GM10248 (cell line): ENCODE measurements at regions not wholly inside any gene's neighbourhood (a gene's known extent, or its start where the extent isn't known, plus 50 kb on each side); places are given as distances from the start of the nearest gene placed in this dataset.

ENCODE experiments used
- CTCF ChIA-PET: fragments of 300-600 bp; sonication (Branson Sonifier 250); formaldehyde crosslinking; extraction: SDS; loops from one replicate; lab custom pipeline; 2021; ENCODE audit warnings: antibody characterized with exemption; lab: Yijun Ruan, JAX
- POLR2A ChIA-PET: fragments of 350-650 bp; sonication (Branson Sonifier 250); formaldehyde crosslinking; extraction: SDS; loops from one replicate; lab custom pipeline; 2020; ENCODE audit warnings: antibody characterized with exemption; lab: Yijun Ruan, JAX
- DNase-seq: peaks from one replicate; pipeline ENCODE4 v3.0.0; 2012; ENCODE audit errors: extremely low spot score
- TF ChIP-seq, protein P1 (sequence below): IDR thresholded peaks from 2 replicates; pipeline ENCODE4 v1.5.1; 2012; ENCODE audit warnings: mild to moderate bottlenecking, low read depth; ENCODE audit errors: extremely low read depth, missing control alignments, control extremely low read depth

DNA sequence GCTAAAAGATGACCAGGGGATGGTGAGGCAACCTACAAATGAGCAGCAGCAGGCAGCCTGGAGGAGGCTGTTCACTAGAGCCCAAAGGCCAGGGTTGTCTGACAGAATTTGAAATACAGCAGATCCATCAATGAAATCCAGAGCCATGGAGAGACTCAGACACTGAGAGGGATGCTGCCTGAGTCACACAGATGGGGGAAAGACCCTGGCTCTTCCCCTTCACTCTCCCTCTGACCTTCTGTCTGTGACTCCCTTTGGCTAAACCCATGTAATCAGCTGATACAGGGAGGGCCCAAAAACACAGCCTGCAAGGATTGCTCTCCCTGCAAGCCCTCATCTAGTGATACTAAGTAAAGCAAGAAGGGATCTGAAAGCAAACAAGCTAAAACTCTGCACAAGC lies 166.5 kb upstream of the SPOPL start:
- ChIA-PET POLR2A (no interaction called here), CTCF (no interaction called here)
- DNase-seq = no peak
- TF ChIP-seq, protein P1, sequence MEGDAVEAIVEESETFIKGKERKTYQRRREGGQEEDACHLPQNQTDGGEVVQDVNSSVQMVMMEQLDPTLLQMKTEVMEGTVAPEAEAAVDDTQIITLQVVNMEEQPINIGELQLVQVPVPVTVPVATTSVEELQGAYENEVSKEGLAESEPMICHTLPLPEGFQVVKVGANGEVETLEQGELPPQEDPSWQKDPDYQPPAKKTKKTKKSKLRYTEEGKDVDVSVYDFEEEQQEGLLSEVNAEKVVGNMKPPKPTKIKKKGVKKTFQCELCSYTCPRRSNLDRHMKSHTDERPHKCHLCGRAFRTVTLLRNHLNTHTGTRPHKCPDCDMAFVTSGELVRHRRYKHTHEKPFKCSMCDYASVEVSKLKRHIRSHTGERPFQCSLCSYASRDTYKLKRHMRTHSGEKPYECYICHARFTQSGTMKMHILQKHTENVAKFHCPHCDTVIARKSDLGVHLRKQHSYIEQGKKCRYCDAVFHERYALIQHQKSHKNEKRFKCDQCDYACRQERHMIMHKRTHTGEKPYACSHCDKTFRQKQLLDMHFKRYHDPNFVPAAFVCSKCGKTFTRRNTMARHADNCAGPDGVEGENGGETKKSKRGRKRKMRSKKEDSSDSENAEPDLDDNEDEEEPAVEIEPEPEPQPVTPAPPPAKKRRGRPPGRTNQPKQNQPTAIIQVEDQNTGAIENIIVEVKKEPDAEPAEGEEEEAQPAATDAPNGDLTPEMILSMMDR = no peak

DNA sequence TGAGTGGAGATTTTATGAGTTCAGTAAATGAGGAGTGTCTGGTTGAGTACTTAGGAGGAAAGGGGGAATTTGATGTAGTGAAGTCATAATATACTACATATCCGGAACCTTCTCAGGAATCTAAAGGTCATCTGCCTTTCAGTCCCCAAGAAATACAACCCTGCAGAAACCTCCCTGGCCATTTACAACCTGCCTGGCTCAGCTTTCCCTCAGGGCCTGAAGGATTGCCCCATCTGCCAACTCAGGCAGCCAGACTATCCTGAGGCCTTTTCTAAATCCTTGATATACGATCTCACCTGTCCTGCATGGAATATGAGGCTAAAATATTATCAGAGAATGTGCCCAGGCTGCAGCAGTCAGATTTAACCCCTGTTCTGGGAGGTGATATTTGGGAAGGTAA lies 165.4 kb upstream of the SPOPL start:
- no peak for DNase-seq
- CTCF ChIA-PET = interaction anchor here (1.5 kb wide), 1 partner anchor 18 kb away, joined by 3 read pairs; no protein-coding TSS in a partner anchor
- POLR2A ChIA-PET = no interaction called here
- TF ChIP-seq, protein P1 = no peak

DNA sequence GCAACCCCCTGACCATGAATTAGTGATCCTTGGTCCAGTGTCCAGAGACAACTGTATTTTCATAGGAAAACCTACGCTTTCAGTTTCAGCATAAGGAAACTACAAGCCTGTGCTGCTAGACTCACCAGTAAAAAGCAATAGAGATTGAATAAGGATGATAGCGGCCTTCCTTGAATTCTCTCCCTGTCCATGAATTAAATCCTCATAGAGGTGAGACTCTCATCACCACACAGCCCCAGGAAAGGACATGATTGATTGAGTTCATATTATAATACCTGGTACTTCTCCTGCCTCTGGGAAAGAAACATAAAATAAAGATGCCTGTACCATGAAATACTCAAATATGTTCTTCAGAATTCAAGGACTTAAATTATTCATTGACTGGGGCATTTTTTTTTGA lies 146.3 kb upstream of the SPOPL start:
- CTCF ChIA-PET = interaction anchor here (2.5 kb wide), 1 partner anchor 13 kb away, joined by 7 read pairs; no protein-coding TSS in a partner anchor
- no peak for DNase-seq
- POLR2A ChIA-PET = interaction anchor here (0.6 kb wide), 1 partner anchor 294 kb away, joined by 6 read pairs; no protein-coding TSS in a partner anchor
- TF ChIP-seq, protein P1 = no peak

DNA sequence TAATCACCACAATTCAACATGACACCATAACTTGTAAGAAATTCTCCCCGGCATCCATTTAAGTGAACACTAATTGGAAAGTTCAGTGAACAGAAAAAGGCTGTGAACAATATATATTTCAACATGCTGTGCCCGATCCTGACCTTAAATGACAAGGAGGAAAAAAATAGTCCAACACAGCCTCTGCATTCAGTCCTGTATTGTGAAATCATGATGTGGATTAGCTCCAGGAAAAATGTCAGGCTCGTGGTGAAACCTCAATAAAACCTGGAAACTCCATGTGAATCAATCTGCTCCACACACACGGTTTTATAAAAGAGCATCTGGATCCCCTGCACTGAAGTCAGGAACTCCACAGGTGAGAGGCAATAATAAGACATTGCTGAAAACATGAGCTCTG lies 145.4 kb upstream of the SPOPL start:
- no peak for DNase-seq
- TF ChIP-seq, protein P1 = no peak
- ChIA-PET CTCF (interaction anchor here (1.2 to 2.5 kb wide), 4 partner anchors 10 to 23 kb away, joined by 3 to 14 read pairs (median 6); no protein-coding TSS in a partner anchor), POLR2A (no interaction called here)

DNA sequence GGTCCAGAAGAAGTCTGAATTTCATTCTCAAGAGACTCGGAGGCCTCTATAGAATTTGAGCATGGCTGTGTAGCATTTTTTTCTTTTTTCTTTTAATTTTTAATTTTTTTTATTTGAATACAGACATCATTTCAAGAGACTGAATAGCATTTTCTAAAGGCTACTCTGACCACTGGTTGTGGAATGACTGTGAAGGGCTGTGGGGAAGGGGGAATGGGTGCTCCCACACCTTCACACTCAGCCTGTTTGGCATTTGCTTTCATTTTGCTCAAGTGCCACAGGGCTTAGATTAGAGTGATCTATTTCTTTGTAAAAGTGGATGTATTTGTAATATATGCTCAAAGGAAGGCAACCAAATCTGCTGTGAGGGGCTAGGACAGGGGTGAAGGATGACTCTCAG lies 142.0 kb upstream of the SPOPL start:
- ChIA-PET POLR2A (no interaction called here), CTCF (no interaction called here)
- TF ChIP-seq, protein P1 = no peak
- no peak for DNase-seq

DNA sequence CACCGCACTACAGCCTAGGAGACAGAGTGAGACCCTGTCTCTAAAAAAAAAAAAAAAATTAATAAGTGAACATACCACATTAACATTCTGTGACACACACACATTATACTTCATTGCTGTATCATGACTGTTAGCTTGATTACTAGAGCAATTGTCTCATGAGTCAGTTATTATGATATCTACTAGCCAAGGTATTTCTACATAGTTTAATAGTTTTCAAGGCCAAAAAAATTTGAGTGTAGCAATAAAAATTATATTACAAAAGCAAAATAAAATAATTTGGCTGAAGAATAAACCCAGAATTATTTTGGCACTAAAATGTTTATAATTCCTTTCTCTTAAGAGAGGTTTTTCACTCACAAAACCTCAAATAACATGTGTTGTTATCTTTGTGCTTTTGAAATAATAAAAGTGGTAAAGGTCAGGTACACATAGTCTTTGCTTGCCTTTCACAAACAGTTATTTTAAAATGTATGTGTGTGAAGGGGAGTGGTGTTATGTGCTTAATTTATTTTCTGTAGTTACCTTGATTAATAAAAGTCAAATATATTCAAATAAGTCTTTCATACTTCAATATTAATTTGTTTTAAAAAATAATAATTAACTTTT lies 136.9 kb upstream of the SPOPL start:
- no peak for DNase-seq
- TF ChIP-seq, protein P1 = no peak
- CTCF ChIA-PET = interaction anchor here (1.0 to 2.0 kb wide), 3 partner anchors 11 to 463 kb away, joined by 3 to 6 read pairs (median 3); no protein-coding TSS in a partner anchor
- POLR2A ChIA-PET = no interaction called here

DNA sequence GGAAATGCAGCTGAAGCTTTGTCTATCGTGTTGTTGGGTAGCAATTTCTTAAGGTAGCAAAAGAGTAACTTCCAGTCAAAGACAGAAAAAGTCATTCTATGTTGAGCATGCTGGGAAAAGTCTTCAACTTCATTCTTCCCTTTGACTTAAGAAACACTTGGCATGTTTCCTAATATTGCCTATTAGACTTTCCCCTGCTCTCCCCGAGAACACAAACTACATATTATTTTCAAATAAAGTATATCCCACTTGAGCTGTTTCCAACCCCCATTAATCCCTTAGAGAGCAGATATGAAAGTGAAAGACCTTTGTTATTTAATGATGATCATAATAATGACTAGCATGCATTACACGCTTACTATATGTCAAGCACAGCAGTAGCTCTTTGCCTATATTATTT lies 136.0 kb upstream of the SPOPL start:
- no peak for DNase-seq
- POLR2A ChIA-PET = no interaction called here
- CTCF ChIA-PET = interaction anchor here (1.2 to 2.0 kb wide), 3 partner anchors 10 to 24 kb away, joined by 3 to 6 read pairs (median 3); no protein-coding TSS in a partner anchor
- TF ChIP-seq, protein P1 = no peak
